H1 (cell line): ENCODE measurements at regions not wholly inside any gene's neighbourhood (a gene's known extent, or its start where the extent isn't known, plus 50 kb on each side); places are given as distances from the start of the nearest gene placed in this dataset.

Experiments
- CTCF ChIA-PET: fragments of 300-600 bp; sonication (Branson Sonifier 250); formaldehyde crosslinking; loops from one replicate; lab custom pipeline; 2021; ENCODE audit not compliant: partially characterized antibody; lab: Charles Lee
- POLR2A ChIA-PET: fragments of 300-600 bp; sonication (Branson Sonifier 250); formaldehyde crosslinking; loops from one replicate; lab custom pipeline; 2021; ENCODE audit warnings: inconsistent platforms; ENCODE audit not compliant: partially characterized antibody; lab: Charles Lee
- DNase-seq, 2 experiments: peaks; one replicate each; pipeline versions ENCODE4 v3.0.0 to v3.0.0-alpha.2; 2010 to 2022; ENCODE audit warnings: low spot score in 2 of 2, low read depth in 1 of 2, mixed read lengths in 1 of 2
- FAIRE-seq: peaks from 2 replicates; lab custom pipeline; 2011; peaks lifted over from hg19 to GRCh38; lab: Jason Lieb, UNC
- H2AFZ ChIP-seq: 2 replicates; pipeline ENCODE4 v1.8.1; 2012; ENCODE audit warnings: low read length, inconsistent platforms
- H2AK5ac ChIP-seq: 2 replicates; pipeline ENCODE4 v1.6.1; 2013; ENCODE audit warnings: low read depth, low read length
- H2BK120ac ChIP-seq: replicated peaks from 2 replicates; pipeline ENCODE3; 2013; ENCODE audit warnings: low read depth, low read length, inconsistent platforms
- H2BK12ac ChIP-seq: 2 replicates; pipeline ENCODE4 v1.6.1; 2013; ENCODE audit warnings: low read depth, low read length
- H2BK15ac ChIP-seq: 2 replicates; pipeline ENCODE4 v1.6.1; 2013; ENCODE audit warnings: low read length
- H2BK20ac ChIP-seq: 2 replicates; pipeline ENCODE4 v1.6.1; 2013; ENCODE audit warnings: low read length
- H2BK5ac ChIP-seq: 2 replicates; pipeline ENCODE4 v1.6.1; 2013; ENCODE audit warnings: low read depth, low read length
- H3K14ac ChIP-seq: 2 replicates; pipeline ENCODE4 v1.6.1; 2013; ENCODE audit warnings: inconsistent platforms; ENCODE audit not compliant: insufficient read length
- H3K18ac ChIP-seq: 2 replicates; pipeline ENCODE4 v1.6.1; 2013; ENCODE audit warnings: low read length; ENCODE audit errors: extremely low read depth
- H3K23ac ChIP-seq: 2 replicates; pipeline ENCODE4 v1.6.1; 2013; ENCODE audit warnings: inconsistent platforms; ENCODE audit not compliant: insufficient read length
- H3K23me2 ChIP-seq: 2 replicates; pipeline ENCODE4 v1.6.1; 2013; ENCODE audit warnings: low read depth, low read length
- H3K27ac ChIP-seq: 2 replicates; pipeline ENCODE4 v1.6.1; 2011; ENCODE audit warnings: low read depth, low read length, inconsistent platforms
- H3K27me3 ChIP-seq, 4 experiments: replicated peaks in 1 of 4; 1 replicate in 1 of 4; 2 replicates in 3 of 4; pipeline versions ENCODE4 v1.6.1 to v1.8.1; 2011 to 2013; ENCODE audit warnings: low read length in 3 of 4, mild to moderate bottlenecking in 3 of 4, inconsistent platforms in 2 of 4, mixed read lengths in 2 of 4, moderate library complexity in 1 of 4; ENCODE audit not compliant: control insufficient read depth in 3 of 4, insufficient read depth in 3 of 4; ENCODE audit errors: extremely low read depth in 1 of 4
- H3K36me3 ChIP-seq, 4 experiments: 2 replicates each; pipeline versions ENCODE4 v1.6.1 to v1.8.1; 2011 to 2013; ENCODE audit warnings: mild to moderate bottlenecking in 4 of 4, low read length in 3 of 4, moderate library complexity in 2 of 4, control low read depth in 1 of 4, inconsistent platforms in 1 of 4; ENCODE audit not compliant: insufficient read depth in 4 of 4, control insufficient read depth in 2 of 4
- H3K4ac ChIP-seq: replicated peaks from 2 replicates; pipeline ENCODE3; 2013; ENCODE audit warnings: low read length, low read depth, mixed read lengths, inconsistent platforms; ENCODE audit not compliant: insufficient read length
- H3K4me1 ChIP-seq, 4 experiments: replicated peaks in 1 of 4; 1 replicate in 1 of 4; 2 replicates in 3 of 4; pipeline versions ENCODE4 v1.6.1 to v1.8.1; 2011 to 2013; ENCODE audit warnings: low read length in 3 of 4, inconsistent platforms in 2 of 4, mixed read lengths in 1 of 4; ENCODE audit not compliant: insufficient read depth in 4 of 4, control insufficient read depth in 3 of 4
- H3K4me2 ChIP-seq, 2 experiments: 2 replicates each; pipeline versions ENCODE4 v1.6.1 to v1.8.1; 2011 to 2013; ENCODE audit warnings: low read depth in 2 of 2, low read length in 2 of 2, control low read depth in 1 of 2, inconsistent platforms in 1 of 2, mild to moderate bottlenecking in 1 of 2; ENCODE audit not compliant: insufficient read depth in 1 of 2
- H3K4me3 ChIP-seq, 4 experiments: fragments of 200-600, 300-600 bp in 1 of 4; sonication (generic), shearing (Covaris generic), sonication (Bioruptor Twin) in 1 of 4; 2 replicates each; pipeline versions ENCODE4 v1.5.1 to v1.8.1; 2011 to 2016; ENCODE audit warnings: low read length in 4 of 4, low read depth in 3 of 4, control low read depth in 2 of 4, inconsistent platforms in 2 of 4, mild to moderate bottlenecking in 2 of 4, mixed read lengths in 1 of 4, moderate library complexity in 1 of 4; ENCODE audit not compliant: insufficient read depth in 2 of 4; ENCODE audit errors: extremely low read depth in 1 of 4
- H3K56ac ChIP-seq: replicated peaks from 2 replicates; pipeline ENCODE3; 2013; ENCODE audit warnings: low read depth, mild to moderate bottlenecking, mixed read lengths, low read length, inconsistent platforms; ENCODE audit not compliant: insufficient read length
- H3K79me1 ChIP-seq: 2 replicates; pipeline ENCODE4 v1.6.1; 2013; ENCODE audit warnings: low read depth, low read length, control low read depth
- H3K79me2 ChIP-seq, 2 experiments: 2 replicates each; pipeline versions ENCODE4 v1.6.1 to v1.8.1; 2012 to 2013; ENCODE audit warnings: low read length in 2 of 2, mild to moderate bottlenecking in 2 of 2, inconsistent platforms in 1 of 2; ENCODE audit not compliant: insufficient read depth in 2 of 2, control insufficient read depth in 1 of 2
- H3K9ac ChIP-seq, 4 experiments: replicated peaks in 1 of 4; 1 replicate in 1 of 4; 2 replicates in 3 of 4; pipeline versions ENCODE4 v1.6.1 to v1.8.1; 2011 to 2013; ENCODE audit warnings: low read depth in 3 of 4, low read length in 3 of 4, control low read depth in 2 of 4, mild to moderate bottlenecking in 2 of 4, moderate library complexity in 2 of 4, inconsistent platforms in 1 of 4; ENCODE audit errors: extremely low read depth in 1 of 4
- H3K9me3 ChIP-seq, 2 experiments: 2 replicates each; pipeline versions ENCODE4 v1.6.1 to v1.8.1; 2012 to 2013; ENCODE audit warnings: mild to moderate bottlenecking in 2 of 2, moderate library complexity in 2 of 2, control low read depth in 1 of 2, inconsistent platforms in 1 of 2, low read depth in 1 of 2, low read length in 1 of 2, mixed read lengths in 1 of 2; ENCODE audit not compliant: insufficient read depth in 2 of 2
- H4K20me1 ChIP-seq, 2 experiments: replicated peaks in 1 of 2; 2 replicates each; pipeline versions ENCODE3 to v1.8.1; 2011 to 2013; ENCODE audit warnings: inconsistent platforms in 2 of 2, low read length in 2 of 2, mild to moderate bottlenecking in 1 of 2; ENCODE audit not compliant: insufficient read depth in 2 of 2, control insufficient read depth in 1 of 2
- H4K5ac ChIP-seq: 2 replicates; pipeline ENCODE4 v1.6.1; 2013; ENCODE audit warnings: low read length, low read depth, mixed read lengths, inconsistent platforms; ENCODE audit not compliant: insufficient read length
- H4K8ac ChIP-seq: 2 replicates; pipeline ENCODE4 v1.8.0; 2013; ENCODE audit warnings: mild to moderate bottlenecking, moderate library complexity, low read length, inconsistent platforms; ENCODE audit not compliant: insufficient read depth; ENCODE audit errors: extremely low read depth
- H4K91ac ChIP-seq: replicated peaks from 2 replicates; pipeline ENCODE3; 2013; ENCODE audit warnings: low read length, mixed read lengths, inconsistent platforms; ENCODE audit not compliant: insufficient read length
- JUN ChIP-seq: IDR thresholded peaks from 2 replicates; pipeline ENCODE4 v1.6.1; 2011; ENCODE audit warnings: low read depth, mild to moderate bottlenecking, improper control_type of control experiment, low read length
- KDM4A ChIP-seq: IDR thresholded peaks from one replicate; pipeline ENCODE4 v1.7.1; 2012; ENCODE audit warnings: low read depth, mild to moderate bottlenecking, moderate library complexity, low read length, inconsistent platforms; ENCODE audit not compliant: severe bottlenecking
- NANOG ChIP-seq: IDR thresholded peaks from 2 replicates; pipeline ENCODE4 v1.6.1; 2011; ENCODE audit warnings: low read length, low read depth, mild to moderate bottlenecking, inconsistent platforms; ENCODE audit not compliant: insufficient read depth, poor library complexity, severe bottlenecking
- WGBS, 2 experiments: shearing (Covaris generic) in 1 of 2; methylation state at CpG; one replicate each; pipeline versions ENCODE4 v1.1.6 to v1.1.7; 2013 to 2015; ENCODE audit warnings: low lambda C conversion rate in 2 of 2, mixed read lengths in 2 of 2, inconsistent platforms in 1 of 2, low coverage in 1 of 2, missing lambda C conversion rate in 1 of 2; ENCODE audit not compliant: insufficient replicate concordance in 2 of 2, insufficient coverage in 1 of 2, insufficient read length in 1 of 2; ENCODE audit errors: extremely low coverage in 1 of 2, missing lambda C conversion rate in 1 of 2; 5-methylcytosine and 5-hydroxymethylcytosine counted together

GRCh38 chr22:49593509-49593908 is 234.2 kb downstream of the BRD1 start:
- no peak overlapping the region for H4K91ac ChIP-seq

More at GRCh38 chr22:49593509-49593908, 234.2 kb downstream of the BRD1 start:
- no peak overlapping the region for H3K9ac ChIP-seq
- no peak overlapping the region for H3K4ac ChIP-seq
- H3K23me2 ChIP-seq: peaks cover 14% of the 10 kb centered on the region; the same call in 1 of the 2 replicates
- H3K4me1 ChIP-seq: no peaks in the 10 kb centered on the region
- H3K18ac ChIP-seq: no peak overlapping the region
- peaks cover 0 to 11% of the 10 kb centered on the region in 2 experiments; a peak in 2 of 4 replicates for H3K9me3 ChIP-seq
- H3K14ac ChIP-seq: no peak overlapping the region
- FAIRE-seq (no peak), DNase-seq (no peak)
- no peak overlapping the region for H2AFZ ChIP-seq
- WGBS, 2 experiments: 91% methylated on average over 7 of the region's 7 CpGs; no CpG with 5 or more reads in 1 of the 2 experiments
- no peak overlapping the region for H2BK5ac ChIP-seq
- H2BK15ac ChIP-seq: no peak overlapping the region
- H3K4me3 ChIP-seq: no peak overlapping the region
- H3K36me3 ChIP-seq: no peaks in the 10 kb centered on the region; a peak in 1 of 8 replicates
- H3K4me2 ChIP-seq: no peak overlapping the region
- H3K27me3 ChIP-seq: no peaks in the 10 kb centered on the region
- no peak overlapping the region for H2BK12ac ChIP-seq
- no peak overlapping the region for H3K23ac ChIP-seq
- H3K56ac ChIP-seq: no peak overlapping the region
- no peak overlapping the region for H4K5ac ChIP-seq
- no peaks in the 10 kb centered on the region for H3K79me1 ChIP-seq
- CTCF ChIA-PET: interaction anchor here (1.3 kb wide), 1 partner anchor 9 kb away, joined by 4 read pairs; no protein-coding TSS in a partner anchor
- H2BK20ac ChIP-seq: no peak overlapping the region
- H3K79me2 ChIP-seq: no peaks in the 10 kb centered on the region
- TF ChIP-seq NANOG: no peak
- no peak for TF ChIP-seq KDM4A
- TF ChIP-seq JUN: no peak
- POLR2A ChIA-PET: no interaction called here
- H2AK5ac ChIP-seq: no peak overlapping the region
- H4K8ac ChIP-seq: no peak overlapping the region; the same call in 1 of the 2 replicates
- H3K27ac ChIP-seq: no peak overlapping the region
- H2BK120ac ChIP-seq: no peak overlapping the region
- H4K20me1 ChIP-seq: peaks cover 0 to 12% of the 10 kb centered on the region in 2 experiments
